ENCODE measurements at regions not wholly inside any gene's neighbourhood (a gene's known extent, or its start where the extent isn't known, plus 50 kb on each side); places are given as distances from the start of the nearest gene placed in this dataset.
"Not testable (repeated sequence)": the region's sequence is repeated elsewhere in the genome, so short reads cannot be mapped to it uniquely, and the experiment has no call there.

DNA sequence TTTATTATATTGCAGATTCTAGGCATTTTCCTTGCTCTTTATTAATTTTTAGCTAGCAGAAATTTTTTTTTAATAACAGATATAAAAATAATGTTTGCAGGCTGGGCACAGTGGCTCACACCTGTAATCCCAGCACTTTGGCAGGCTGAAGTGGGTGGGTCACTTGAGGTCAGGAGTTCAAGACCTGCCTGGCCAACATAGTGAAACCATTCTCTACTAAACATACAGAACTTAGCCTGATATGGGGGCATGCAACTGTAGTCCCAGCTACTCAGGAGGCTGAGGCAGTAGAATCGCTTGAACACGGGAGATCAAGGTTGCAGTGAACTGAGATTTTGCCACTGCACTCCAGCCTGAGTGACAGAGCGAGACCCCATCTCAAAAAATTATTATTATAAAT, 304.6 kb upstream of the KCND2 start:
- not testable (repeated sequence) for DNase-seq

DNA sequence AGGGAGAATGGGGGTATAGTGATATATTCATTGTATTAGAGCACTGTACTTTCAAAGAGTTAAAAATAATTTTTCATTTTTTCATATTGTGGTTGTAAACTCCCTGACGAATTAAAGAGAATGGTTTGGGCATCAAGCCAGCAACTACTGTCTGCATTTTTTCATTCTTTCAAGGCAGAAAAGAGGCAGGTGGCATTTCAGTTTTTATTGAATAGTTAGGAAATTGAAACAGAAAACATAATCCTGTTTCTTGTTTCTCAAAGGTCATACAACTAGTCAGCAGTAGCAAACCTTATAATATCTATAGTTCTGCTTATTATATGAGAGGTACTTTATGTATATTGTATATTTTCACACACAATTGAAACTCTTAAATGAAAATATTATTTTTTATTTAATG, 303.9 kb upstream of the KCND2 start:
- no peak for DNase-seq

DNA sequence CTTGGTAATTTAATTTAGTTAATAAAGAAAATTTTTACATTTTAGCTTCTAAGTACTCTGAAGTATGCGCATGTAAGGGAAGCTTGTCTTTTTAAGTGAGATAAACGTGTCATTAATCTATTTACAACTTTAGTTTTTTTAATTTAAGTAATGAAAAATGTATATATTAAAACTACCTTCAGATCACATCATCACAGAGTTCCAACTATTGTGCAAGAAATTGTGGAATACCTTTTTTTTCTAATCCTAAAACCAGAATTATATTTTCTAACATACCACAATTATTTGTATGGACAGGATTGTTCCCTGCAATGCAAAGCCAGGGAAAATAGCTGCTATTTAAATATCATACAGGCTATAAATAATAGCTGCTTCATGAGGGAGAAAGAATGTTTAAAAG, 303.2 kb upstream of the KCND2 start:
- DNase-seq: no peak

DNA sequence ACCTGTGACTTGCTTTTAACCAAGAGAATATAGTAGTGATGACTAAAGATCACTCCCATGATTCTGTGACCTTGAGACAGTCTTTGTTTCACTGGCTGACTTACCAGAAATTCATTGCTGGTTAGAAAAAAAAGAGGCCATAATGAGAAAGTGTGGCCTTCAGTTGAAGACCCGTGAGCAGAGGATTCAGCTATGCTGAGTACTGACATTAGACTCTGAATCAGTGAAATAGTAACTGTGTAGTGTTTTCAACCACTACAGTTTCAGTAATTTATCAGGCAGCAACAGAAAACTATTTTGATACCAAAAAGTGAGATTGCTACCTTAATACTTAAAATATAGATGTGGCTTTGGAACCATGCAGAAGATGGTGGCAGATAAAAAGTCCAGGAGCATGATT, 298.0 kb upstream of the KCND2 start:
- DNase-seq: no peak

DNA sequence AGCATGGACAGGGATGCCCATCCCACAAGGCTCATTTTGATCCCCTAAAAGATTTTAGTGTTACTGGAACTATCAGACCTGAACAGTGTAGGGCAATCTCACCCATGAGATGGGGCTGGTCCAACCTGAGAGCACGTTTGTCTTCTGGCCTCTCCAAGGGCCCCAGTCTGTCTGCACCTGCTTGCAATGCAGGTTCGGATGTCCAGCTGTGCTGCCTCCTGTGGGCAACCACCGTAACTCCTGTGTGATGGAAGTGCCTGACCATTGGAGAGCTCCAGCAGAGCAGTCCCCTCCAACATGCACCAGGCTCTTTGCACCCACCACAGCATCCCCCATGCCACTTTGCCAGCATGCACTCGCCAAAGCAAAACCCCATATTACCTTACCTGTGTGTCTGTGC, 290.1 kb upstream of the KCND2 start:
- no peak for DNase-seq

DNA sequence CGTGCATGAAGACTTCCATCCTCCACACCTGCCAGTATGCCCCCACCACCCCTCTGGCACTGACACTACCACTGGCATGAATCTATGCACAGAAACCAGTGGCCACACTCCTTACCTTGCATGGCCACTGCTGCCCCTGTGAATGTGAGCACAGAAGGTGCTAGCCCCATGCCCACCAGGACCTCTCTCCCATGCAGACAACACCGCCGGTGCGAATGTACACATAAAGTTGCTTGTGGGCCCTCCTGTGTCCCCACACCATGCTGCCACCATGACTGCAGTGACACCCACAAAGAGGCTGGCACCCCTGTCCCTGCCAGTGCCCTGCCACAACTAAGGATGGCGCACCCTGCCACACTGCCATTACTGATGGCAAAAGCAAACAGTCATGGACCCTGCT, 289.5 kb upstream of the KCND2 start:
- DNase-seq: no peak

DNA sequence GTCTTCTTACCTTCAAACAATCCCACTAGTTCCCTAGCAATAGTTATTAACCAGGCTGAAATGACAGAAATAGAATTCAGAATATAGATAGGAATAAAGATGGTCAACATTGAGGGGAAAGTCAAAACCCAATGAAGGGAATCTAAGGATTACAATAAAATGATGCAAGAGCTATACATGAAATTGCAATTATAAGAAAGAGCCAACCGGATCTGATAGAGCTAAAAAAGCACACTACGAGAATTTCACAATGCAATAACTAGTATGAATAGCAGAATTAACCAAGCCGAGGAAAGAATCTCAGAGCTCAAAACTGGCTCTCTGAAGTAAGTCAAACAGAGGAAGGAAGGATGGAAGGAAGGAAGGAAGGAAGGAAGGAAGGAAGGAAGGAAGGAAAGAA, 288.7 kb upstream of the KCND2 start:
- no peak for DNase-seq

DNA sequence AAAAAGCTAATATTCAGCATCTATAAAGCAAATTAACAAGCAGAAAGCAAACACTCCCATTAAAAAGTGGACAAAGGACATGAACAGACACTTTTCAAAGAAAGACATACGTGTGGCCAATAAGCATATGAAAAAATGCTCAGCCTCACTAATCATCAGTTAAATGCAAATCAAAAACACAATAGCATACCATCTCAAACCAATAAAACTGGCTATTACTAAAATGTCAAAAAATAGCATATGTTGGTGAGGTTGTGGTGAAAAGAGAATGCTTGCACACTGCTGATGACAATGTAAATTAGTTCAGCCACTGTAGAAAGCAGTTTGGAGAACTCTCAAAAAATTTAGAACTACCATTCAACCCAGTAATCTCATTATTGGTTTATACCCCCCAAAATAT, 284.6 kb upstream of the KCND2 start:
- DNase-seq: no peak

DNA sequence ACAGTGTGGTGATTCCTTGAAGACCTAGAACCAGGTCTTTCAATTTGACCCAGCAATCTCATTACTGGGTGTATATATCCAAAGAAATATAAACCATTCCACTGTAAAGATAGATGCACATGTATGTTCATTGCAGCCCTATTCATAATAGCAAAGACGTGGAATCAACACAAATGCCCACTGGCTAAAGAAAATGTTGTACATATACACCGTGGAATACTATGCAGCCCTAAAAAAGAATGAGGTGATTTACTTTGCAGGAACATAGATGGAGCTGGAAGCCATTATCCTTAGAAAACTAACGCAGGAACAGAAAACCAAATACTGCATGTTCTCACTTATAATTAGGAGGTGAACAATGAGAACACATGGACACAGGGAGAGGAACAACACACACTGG, 278.0 kb upstream of the KCND2 start:
- no peak for DNase-seq

DNA sequence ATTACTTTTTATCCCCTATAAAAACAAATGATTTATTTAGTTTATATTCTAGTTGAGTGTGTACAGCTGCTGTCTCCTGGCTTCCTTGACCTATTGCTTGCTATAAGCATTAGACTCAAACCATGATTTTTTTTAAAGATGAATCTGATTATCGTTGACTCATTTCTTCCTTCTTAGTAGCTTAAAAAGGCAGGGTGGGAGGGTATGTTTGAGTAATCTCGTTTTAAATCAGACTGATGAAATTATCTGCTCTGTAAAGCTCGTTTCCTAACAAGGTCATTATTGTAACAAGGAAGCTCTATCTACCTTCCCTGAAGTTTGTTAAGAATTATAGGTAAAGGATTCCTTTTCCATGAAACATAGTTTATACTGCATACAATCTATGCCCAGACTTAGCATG, 276.3 kb upstream of the KCND2 start:
- DNase-seq: no peak

DNA sequence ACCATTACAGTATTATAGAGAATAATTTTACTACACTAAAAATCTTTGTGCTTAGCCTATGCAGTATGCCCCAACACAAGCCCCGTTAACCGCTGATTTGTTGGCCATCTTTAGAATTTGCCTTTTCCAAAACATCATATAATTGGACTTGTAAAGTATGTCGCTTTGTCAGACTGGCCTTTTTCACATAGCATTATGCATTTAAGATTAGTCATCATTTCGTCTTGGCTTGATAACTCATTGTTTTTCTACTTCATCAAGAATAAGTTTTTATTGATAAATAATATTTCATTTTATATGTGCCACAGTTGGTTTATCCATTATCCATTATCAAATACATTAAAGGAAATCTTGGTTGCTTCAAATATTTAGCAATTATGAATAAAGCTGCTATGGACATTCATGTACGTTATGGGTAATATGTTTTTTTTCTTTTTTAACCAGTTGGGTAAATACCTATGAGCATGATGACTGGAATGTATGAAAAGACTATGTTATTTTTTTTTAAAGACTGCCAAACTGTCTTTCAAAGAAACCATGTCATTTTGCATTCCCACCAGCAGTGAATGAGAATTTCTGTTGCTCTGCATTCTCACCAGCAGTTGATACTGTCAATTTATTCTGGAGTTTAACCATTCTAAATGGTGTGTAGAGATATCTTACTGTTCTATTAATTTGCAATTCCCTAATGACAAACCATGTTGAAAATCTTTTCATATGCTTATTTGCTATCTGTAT, 273.1 kb upstream of the KCND2 start:
- DNase-seq: no peak

DNA sequence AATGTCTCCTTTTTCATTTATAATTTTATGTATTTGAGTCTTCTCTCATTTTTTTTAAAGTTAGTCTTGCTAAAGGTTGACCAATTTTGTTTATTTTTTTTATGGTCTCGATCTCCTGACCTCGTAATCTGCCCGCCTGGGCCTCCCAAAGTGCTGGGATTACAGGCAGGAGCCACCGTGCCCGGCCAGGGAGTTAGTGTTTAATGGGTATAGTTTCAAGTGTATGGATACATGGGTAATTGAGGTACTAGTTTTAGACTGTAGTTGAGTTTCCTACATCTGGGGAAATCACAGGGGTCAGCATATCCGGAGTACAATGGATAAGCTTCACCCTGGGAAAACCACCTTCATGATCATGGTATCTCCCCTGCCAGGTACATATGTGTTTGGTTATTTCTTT, 267.3 kb upstream of the KCND2 start:
- no peak for DNase-seq

DNA sequence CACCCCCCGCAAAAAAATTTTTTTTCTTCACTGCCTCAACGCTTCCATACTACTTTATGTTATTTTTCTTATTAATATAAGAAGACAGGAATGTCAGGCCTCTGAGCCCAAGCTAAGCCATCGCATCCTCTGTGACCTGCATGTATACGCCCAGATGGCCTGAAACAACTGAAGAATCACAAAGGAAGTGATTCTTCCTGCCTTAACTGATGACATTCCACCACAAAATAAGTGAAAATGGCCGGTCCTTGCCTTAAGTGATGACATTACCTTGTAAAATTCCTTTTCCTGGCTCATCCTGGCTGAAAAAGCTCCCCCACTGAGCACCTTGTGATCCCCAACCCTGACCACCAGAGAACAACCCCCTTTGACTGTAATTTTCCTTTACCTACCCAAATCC, 258.7 kb upstream of the KCND2 start:
- DNase-seq: not testable (repeated sequence)

DNA sequence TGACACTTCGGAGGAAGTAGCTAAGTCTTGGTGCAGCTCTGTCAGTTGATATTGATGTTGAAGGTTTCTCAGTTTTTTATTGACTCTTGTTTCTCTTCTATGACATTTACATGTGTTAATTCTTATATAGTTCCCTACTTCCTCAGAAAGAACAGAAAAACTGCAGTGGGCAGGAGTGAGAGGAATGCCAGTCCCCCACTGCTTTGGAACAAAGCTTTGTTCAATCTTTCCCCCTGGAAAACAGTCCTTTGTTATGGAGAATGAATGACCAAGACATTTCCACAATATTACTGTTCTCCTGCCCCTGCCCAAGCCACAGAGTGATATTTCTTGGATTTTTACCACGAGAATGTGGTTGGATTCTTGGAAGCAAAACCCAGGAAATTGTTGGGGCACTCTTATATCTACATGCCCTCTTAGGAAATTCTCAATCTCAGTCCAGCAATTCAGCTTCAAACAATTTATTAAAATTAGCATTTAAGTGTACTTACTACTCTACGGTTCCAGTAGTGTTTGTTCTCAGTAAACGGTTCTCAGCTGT, 258.0 kb upstream of the KCND2 start:
- DNase-seq: no peak

DNA sequence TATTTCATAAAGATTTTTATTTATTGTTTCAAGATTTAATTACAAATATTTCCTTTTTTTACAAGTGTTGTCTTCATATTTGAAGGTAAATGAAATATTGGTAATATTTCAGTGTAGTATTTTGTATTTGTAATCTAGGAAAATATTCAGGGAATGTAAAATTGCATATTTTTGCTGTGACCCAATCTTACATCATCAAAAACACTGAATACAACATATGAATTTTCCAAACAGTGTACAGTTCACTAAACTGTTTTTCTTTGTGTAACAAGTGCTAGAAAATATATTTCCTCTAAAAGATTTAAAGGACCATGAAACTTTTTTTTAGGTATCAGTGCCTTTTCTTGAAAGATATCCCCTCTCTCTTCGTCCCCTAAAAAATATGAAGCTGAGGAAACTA, 251.9 kb upstream of the KCND2 start:
- DNase-seq: no peak

DNA sequence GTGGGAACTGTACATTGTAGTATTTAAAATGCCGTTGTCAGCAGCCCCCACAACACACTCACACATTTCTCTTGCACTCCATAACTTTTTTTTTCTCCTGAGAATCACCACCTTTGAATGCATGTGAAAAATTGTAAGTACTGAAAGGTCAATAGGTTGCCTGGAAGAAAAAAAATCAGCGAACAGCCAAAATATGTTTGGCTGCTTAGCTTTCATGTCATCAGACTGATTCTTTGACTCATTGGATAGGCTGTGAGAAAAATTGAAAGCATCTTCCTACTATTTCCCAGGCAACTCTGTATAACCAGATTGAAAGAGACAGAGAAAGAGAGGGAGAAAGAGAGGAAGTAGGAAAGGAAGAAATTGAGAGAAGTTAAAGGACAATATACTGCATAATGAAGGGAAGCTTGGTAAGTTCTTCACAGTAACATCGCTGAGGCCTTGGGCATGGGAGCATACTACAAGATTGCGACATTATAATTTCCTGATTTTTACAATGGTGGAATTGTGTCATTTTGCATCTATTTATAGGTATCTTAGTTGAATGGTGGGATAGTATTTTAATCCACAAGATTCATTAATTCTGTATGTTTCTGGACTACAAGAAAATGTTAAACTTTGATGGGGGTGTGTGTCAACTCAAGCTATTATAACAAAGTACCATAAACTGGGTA, 249.3 kb upstream of the KCND2 start:
- no peak for DNase-seq

DNA sequence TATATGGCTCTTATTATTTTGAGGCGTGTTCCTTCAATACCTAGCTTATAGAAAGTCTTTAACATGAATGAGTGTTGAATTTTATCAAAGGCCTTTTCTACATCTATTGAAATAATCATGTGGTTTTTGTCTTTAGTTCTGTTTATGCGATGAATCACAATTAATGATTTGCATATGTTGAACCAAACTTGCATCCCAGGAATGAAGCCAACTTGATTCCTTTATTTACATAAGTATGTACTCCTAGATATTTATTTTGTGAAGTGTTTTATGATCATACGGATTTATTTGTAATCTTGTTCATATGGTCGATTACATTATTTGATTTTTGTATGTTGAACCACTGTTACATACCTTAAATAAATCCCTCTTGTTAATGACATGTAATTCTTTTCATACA, 244.3 kb upstream of the KCND2 start:
- no peak for DNase-seq

DNA sequence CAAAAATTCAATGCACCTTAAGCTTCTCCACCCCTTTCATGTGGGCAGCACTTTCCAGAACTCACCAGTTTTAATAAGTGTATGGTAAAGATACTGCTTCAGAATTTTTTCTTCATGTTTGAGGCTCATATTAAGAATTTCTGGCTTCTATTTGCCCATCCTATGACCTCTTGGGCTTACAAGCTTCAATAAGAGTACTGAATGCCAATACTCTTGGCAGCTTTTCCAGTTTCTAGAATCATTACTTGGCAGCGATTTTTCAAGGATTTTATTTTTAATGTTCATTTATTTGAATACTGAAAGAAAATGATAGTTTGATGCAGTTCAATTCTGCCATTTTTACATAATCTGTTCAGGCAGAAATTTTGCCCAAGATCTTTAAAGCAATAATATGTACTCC, 242.1 kb upstream of the KCND2 start:
- no peak for DNase-seq

DNA sequence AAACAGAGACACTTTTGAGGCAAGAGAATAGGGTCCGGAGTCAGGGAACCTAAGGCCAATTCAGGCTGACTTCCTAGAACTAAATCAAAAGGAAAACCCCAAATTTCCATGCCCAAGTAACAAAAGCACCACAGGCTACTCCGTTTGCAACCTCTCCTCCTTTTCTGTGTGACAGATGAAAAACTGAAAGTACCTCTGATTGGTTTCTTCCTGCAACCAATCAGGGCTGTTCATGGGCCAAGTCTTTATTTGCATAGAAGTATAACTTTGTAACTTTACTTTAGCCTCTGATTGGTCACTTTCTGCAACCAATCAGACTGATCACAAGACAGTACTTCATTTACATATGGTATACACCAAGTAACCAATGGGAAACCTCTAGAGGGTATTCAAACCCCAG, 239.9 kb upstream of the KCND2 start:
- no peak for DNase-seq

DNA sequence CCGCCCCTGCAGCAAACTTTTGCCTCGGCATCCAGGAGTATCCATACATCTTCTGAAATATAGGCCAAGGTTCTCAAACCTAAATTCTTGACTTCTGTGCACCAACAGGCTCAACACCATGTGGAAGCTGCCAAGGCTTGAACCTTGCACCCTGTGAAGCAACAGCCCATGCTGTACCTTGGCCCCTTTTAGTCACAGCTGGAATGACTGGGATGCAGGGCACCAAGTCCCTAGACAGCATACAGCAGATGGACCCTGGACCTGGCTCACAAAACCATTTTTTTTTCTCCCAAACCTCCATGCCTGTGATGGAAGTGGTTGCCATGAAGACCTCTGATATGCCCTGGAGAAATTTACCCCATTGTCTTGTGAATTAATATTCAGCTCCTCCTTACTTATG, 233.8 kb upstream of the KCND2 start:
- DNase-seq: no peak

DNA sequence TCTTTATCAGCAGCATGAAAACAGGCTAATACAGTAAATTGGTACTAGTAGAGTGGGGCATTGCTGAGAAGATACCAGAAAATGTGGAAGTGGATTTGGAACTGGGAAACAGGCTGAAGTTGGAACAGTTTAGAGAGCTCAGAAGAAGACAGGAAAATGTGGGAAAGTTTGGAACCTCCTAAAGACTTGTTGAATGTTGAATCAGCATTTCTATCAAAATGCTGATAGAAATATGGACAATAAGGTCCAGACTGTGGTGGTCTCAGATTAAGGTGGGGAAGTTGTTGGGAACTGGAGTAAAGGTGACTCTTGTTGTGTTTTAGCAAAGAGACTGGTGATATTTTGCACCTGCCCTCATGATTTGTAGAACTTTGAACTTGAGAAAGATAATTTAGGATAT, 231.2 kb upstream of the KCND2 start:
- no peak for DNase-seq

DNA sequence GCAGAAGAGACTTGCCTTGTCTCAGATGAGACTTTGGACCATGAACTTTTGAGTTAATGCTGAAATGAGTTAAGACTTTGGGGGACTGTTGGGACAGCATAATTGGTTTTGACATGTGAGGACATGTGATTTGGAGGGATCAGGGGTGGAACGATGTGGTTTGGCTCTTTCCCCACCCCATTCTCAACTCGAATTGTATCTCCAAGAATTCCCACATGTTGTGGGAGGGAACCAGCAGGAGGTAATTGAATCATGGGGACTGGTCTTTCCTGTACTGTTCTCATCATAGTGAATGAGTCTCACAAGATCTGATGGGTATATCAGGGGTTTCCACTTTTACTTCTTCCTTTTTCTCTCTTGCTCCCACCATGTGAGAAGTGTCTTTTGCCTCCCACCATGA, 229.7 kb upstream of the KCND2 start:
- no peak for DNase-seq

DNA sequence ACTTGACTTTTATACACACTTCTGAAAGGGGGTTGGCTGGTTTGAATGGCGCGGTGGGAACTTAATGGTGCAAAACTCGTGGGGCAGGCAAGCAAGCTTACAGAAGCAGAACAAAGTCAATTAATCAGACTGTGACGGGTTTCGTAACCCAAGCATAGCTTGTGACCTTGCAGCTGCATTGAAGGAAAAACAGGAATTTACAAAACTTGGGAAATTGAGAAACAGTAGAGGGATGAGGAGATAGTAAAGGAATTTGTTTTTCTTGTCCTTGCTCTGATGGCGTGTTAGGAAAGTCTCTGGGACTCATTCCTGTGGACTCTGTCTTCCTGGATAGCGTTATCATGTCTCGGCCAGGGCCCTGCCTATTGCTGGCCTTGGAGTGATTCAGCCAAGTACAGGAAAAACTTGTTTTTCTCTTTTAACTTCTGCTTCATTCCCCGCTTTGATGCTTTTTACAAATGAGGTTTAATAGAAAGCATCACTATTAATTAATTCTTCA, 220.0 kb upstream of the KCND2 start:
- no peak for DNase-seq

DNA sequence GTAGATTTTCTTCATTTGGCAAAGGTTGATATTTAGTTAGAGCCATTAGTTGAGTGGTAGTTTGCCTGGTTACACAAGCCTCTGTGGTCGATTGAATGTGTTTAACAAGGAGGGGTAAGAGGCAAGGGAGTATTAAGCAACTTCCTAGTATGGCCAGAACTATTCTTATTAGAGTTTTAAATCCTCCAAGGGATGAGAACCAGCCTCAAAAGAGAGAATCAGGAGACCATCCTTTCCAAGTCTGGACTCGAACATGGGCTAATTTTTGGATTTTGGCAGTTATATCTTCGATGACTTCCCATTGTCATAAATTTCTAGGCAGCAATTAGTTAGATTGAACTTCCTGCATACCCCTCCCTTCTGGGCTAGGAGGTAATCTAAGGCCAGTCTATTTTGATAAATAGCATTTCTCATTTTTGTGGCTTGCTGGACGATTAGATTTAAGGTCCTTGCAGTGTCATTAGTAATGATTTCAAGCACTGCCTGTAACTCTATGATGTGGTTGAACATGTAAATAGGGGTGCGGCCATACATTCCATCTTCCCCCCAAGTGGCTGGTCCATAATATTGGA, 219.5 kb upstream of the KCND2 start:
- no peak for DNase-seq

Measured in stimulated activated CD4-positive, alpha-beta T cell treated with anti-CD3 and anti-CD28 coated beads, Interleukin-1b, Interleukin-23, amount 100 ng/mL, for 48 hours (primary cell).